ENCODE measurements at regions not wholly inside any gene's neighbourhood (a gene's known extent, or its start where the extent isn't known, plus 50 kb on each side); places are given as distances from the start of the nearest gene placed in this dataset.
"Not testable (repeated sequence)": the region's sequence is repeated elsewhere in the genome, so short reads cannot be mapped to it uniquely, and the experiment has no call there.

- no peak overlapping the region for H3K9ac ChIP-seq (ENCODE audit: low read depth, low read length, poor library complexity, severe bottlenecking)
- no peaks in the 10 kb centered on the region for H3K36me3 ChIP-seq (ENCODE audit: insufficient read depth, low read length)
- no peak overlapping the region for H3K4me2 ChIP-seq (ENCODE audit: low read depth, low read length, poor library complexity, severe bottlenecking)
- no peaks in the 10 kb centered on the region for H3K9me2 ChIP-seq (replicated peaks; ENCODE audit: low read depth, low read length)
- no peak overlapping the region for H3K4me3 ChIP-seq (ENCODE audit: low read length, poor library complexity, severe bottlenecking)
- no peaks in the 10 kb centered on the region for H3K27me3 ChIP-seq (ENCODE audit: insufficient read depth, low read length, poor library complexity, severe bottlenecking)
- H3K4me1 ChIP-seq (ENCODE audit: insufficient read depth, low read length, poor library complexity, severe bottlenecking): no peaks in the 10 kb centered on the region
- no peaks in the 10 kb centered on the region for H3K79me2 ChIP-seq (ENCODE audit: insufficient read depth, low read length)
- no peaks in the 10 kb centered on the region for H4K20me1 ChIP-seq (ENCODE audit: insufficient read depth, low read length, poor library complexity, severe bottlenecking)
- H3K9me3 ChIP-seq (ENCODE audit: insufficient read depth, low read depth, low read length): no peaks in the 10 kb centered on the region
- TF ChIP-seq EZH2phosphoT487 (IDR thresholded peaks at IDR 0.05; ENCODE audit: borderline replicate concordance) (no peak), CTCF (conservative IDR thresholded peaks at IDR 0.05; ENCODE audit: low read length) (no peak)
- H3F3A ChIP-seq (ENCODE audit: low read depth): no peaks in the 10 kb centered on the region
- no peak overlapping the region for H2AFZ ChIP-seq (ENCODE audit: low read length)
Measured at GRCh38 chrX:131424895-131425294, 119.0 kb upstream of the OR13H1 start.

DNA sequence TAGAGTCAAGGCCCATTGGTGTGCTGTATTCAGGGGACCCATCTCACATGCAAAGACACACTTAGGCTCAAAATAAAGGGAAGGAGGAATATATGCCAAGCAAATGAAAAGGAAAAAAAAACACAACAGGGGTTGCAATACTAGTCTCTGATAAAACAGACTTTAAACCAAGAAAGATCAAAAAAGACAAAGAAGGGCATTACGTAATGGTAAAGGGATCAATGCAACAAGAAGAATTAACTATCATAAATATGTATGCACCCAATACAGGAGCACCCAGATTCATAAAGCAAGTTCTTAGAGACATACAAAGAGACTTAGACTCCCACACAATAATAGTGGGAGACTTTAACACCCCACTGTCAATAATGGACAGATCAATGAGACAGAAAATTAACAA is 113.4 kb upstream of the OR13H1 start:
- H3K36me3 ChIP-seq (ENCODE audit: insufficient read depth, low read length); H3K9me3 ChIP-seq (ENCODE audit: insufficient read depth, low read depth, low read length); H3K27me3 ChIP-seq (ENCODE audit: insufficient read depth, low read length, poor library complexity, severe bottlenecking); H4K20me1 ChIP-seq (ENCODE audit: insufficient read depth, low read length, poor library complexity, severe bottlenecking); H3K9me2 ChIP-seq (replicated peaks; ENCODE audit: low read depth, low read length); H3K79me2 ChIP-seq (ENCODE audit: insufficient read depth, low read length); H3F3A ChIP-seq (ENCODE audit: low read depth); H2AFZ ChIP-seq (ENCODE audit: low read length); H3K4me3 ChIP-seq (ENCODE audit: low read length, poor library complexity, severe bottlenecking); H3K4me2 ChIP-seq (ENCODE audit: low read depth, low read length, poor library complexity, severe bottlenecking); H3K4me1 ChIP-seq (ENCODE audit: insufficient read depth, low read length, poor library complexity, severe bottlenecking); H3K9ac ChIP-seq (ENCODE audit: low read depth, low read length, poor library complexity, severe bottlenecking): not testable (repeated sequence)

DNA sequence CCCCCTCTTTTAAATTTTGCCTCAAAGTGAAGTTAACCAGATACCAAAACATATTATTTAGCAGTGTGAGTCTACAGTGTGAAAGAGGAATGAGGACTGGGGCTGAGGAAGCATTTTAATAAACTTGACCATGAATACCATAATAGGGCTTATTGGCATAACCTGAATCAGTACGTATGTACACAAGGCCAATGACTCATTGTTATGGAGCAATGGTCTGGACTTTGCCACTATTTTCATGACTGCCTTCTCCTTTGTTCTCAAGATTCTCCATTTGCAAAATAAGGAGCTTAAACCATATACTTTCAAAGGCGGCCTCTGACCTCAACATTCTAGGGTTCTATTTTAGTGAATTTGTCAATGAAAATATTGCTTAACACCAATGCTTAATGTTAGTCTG is 102.8 kb upstream of the OR13H1 start:
- Histone ChIP-seq H3F3A (ENCODE audit: low read depth) (no peaks in the 10 kb centered on the region), H3K4me1 (ENCODE audit: insufficient read depth, low read length, poor library complexity, severe bottlenecking) (no peaks in the 10 kb centered on the region), H3K9me3 (ENCODE audit: insufficient read depth, low read depth, low read length) (no peaks in the 10 kb centered on the region), H2AFZ (ENCODE audit: low read length) (no peak overlapping the region), H3K36me3 (ENCODE audit: insufficient read depth, low read length) (no peaks in the 10 kb centered on the region), H3K27me3 (ENCODE audit: insufficient read depth, low read length, poor library complexity, severe bottlenecking) (no peaks in the 10 kb centered on the region), H4K20me1 (ENCODE audit: insufficient read depth, low read length, poor library complexity, severe bottlenecking) (no peaks in the 10 kb centered on the region), H3K9ac (ENCODE audit: low read depth, low read length, poor library complexity, severe bottlenecking) (no peak overlapping the region), H3K4me2 (ENCODE audit: low read depth, low read length, poor library complexity, severe bottlenecking) (no peak overlapping the region), H3K9me2 (replicated peaks; ENCODE audit: low read depth, low read length) (no peaks in the 10 kb centered on the region), H3K79me2 (ENCODE audit: insufficient read depth, low read length) (no peaks in the 10 kb centered on the region), H3K4me3 (ENCODE audit: low read length, poor library complexity, severe bottlenecking) (no peak overlapping the region)
- TF ChIP-seq CTCF (conservative IDR thresholded peaks at IDR 0.05; ENCODE audit: low read length): no peak
- TF ChIP-seq EZH2phosphoT487 (IDR thresholded peaks at IDR 0.05; ENCODE audit: borderline replicate concordance): no peak

GRCh38 chrX:131445955-131446354 is 97.9 kb upstream of the OR13H1 start:
- no peak for TF ChIP-seq EZH2phosphoT487 (IDR thresholded peaks at IDR 0.05; ENCODE audit: borderline replicate concordance)
- TF ChIP-seq CTCF (conservative IDR thresholded peaks at IDR 0.05; ENCODE audit: low read length): no peak
- Histone ChIP-seq H3K9me2 (replicated peaks; ENCODE audit: low read depth, low read length) (no peaks in the 10 kb centered on the region), H3K9me3 (ENCODE audit: insufficient read depth, low read depth, low read length) (no peaks in the 10 kb centered on the region), H3F3A (ENCODE audit: low read depth) (no peaks in the 10 kb centered on the region), H2AFZ (ENCODE audit: low read length) (no peak overlapping the region), H3K79me2 (ENCODE audit: insufficient read depth, low read length) (no peaks in the 10 kb centered on the region), H3K4me1 (ENCODE audit: insufficient read depth, low read length, poor library complexity, severe bottlenecking) (no peaks in the 10 kb centered on the region), H3K4me2 (ENCODE audit: low read depth, low read length, poor library complexity, severe bottlenecking) (no peak overlapping the region), H3K9ac (ENCODE audit: low read depth, low read length, poor library complexity, severe bottlenecking) (no peak overlapping the region), H4K20me1 (ENCODE audit: insufficient read depth, low read length, poor library complexity, severe bottlenecking) (no peaks in the 10 kb centered on the region), H3K27me3 (ENCODE audit: insufficient read depth, low read length, poor library complexity, severe bottlenecking) (no peaks in the 10 kb centered on the region), H3K4me3 (ENCODE audit: low read length, poor library complexity, severe bottlenecking) (no peak overlapping the region), H3K36me3 (ENCODE audit: insufficient read depth, low read length) (no peaks in the 10 kb centered on the region)

DNA sequence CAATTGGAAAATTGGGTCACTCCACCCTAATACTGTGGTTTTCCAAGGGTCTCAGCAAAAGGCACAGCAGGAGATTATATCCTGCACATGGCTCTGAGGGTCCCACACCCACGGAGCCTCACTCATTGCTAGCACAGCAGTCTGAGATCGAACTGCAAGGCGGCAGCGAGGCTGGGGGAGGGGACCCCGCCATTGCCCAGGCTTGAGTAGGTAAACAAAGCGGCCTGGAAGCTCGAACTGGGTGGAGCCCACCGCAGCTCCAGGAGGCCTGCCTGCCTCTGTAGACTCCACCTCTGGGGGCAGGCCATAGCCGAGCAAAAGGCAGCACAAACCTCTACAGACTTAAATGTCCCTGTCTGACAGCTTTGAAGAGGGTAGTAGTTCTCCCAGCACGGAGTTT is 82.0 kb upstream of the OR13H1 start:
- not testable (repeated sequence) for H3K27me3 ChIP-seq (ENCODE audit: insufficient read depth, low read length, poor library complexity, severe bottlenecking); H3K36me3 ChIP-seq (ENCODE audit: insufficient read depth, low read length); H3K9ac ChIP-seq (ENCODE audit: low read depth, low read length, poor library complexity, severe bottlenecking); H3K4me1 ChIP-seq (ENCODE audit: insufficient read depth, low read length, poor library complexity, severe bottlenecking); H3K4me2 ChIP-seq (ENCODE audit: low read depth, low read length, poor library complexity, severe bottlenecking); H3K9me3 ChIP-seq (ENCODE audit: insufficient read depth, low read depth, low read length); H3K79me2 ChIP-seq (ENCODE audit: insufficient read depth, low read length); H3F3A ChIP-seq (ENCODE audit: low read depth); H3K9me2 ChIP-seq (replicated peaks; ENCODE audit: low read depth, low read length); H2AFZ ChIP-seq (ENCODE audit: low read length); H3K4me3 ChIP-seq (ENCODE audit: low read length, poor library complexity, severe bottlenecking); H4K20me1 ChIP-seq (ENCODE audit: insufficient read depth, low read length, poor library complexity, severe bottlenecking)
